ENCODE measurements at regions not wholly inside any gene's neighbourhood (a gene's known extent, or its start where the extent isn't known, plus 50 kb on each side); places are given as distances from the start of the nearest gene placed in this dataset.
A peak's percentile ranks its signal among the peaks of the same experiment; 100 is the strongest.

- DNase-seq (ENCODE audit: low spot score), result no peak
These were observed 292.6 kb upstream of the TAS2R1 start for GRCh38 chr5:9922719-9923118.

- no peak for DNase-seq (ENCODE audit: low spot score)
These were observed 290.5 kb upstream of the TAS2R1 start for GRCh38 chr5:9920697-9921096.

- no peak for DNase-seq (ENCODE audit: low spot score)
These were observed 289.3 kb upstream of the TAS2R1 start for GRCh38 chr5:9919306-9920030.

- DNase-seq (ENCODE audit: low spot score), result no peak
These were observed 275.5 kb upstream of the TAS2R1 start for GRCh38 chr5:9905661-9906060.

- no peak for DNase-seq (ENCODE audit: low spot score)
These were observed 273.6 kb upstream of the TAS2R1 start for GRCh38 chr5:9903801-9904200.

- DNase-seq (ENCODE audit: low spot score), result peak; percentile 62
These were observed 268.2 kb upstream of the TAS2R1 start for GRCh38 chr5:9898319-9898718.

GRCh38 chr5:9895302-9895645 lies 265.1 kb upstream of the TAS2R1 start:
- DNase-seq (ENCODE audit: low spot score), result no peak

- no peak for DNase-seq (ENCODE audit: low spot score)
These were observed 264.6 kb upstream of the TAS2R1 start for GRCh38 chr5:9894571-9895301.

GRCh38 chr5:9892696-9893095 lies 262.5 kb upstream of the TAS2R1 start:
- no peak for DNase-seq (ENCODE audit: low spot score)

- DNase-seq (ENCODE audit: low spot score), result no peak
These were observed 259.4 kb upstream of the TAS2R1 start for GRCh38 chr5:9889511-9889910.

- no peak for DNase-seq (ENCODE audit: low spot score)
These were observed 258.4 kb upstream of the TAS2R1 start for GRCh38 chr5:9888501-9888901.

- DNase-seq (ENCODE audit: low spot score), result no peak
These were observed 255.0 kb upstream of the TAS2R1 start for GRCh38 chr5:9885164-9885563.

GRCh38 chr5:9878206-9878605 lies 248.1 kb upstream of the TAS2R1 start:
- DNase-seq (ENCODE audit: low spot score), result no peak

GRCh38 chr5:9877488-9877887 lies 247.3 kb upstream of the TAS2R1 start:
- DNase-seq (ENCODE audit: low spot score), result no peak

- DNase-seq (ENCODE audit: low spot score), result no peak
These were observed 246.3 kb upstream of the TAS2R1 start for GRCh38 chr5:9876451-9876850.

GRCh38 chr5:9869616-9870288 lies 239.6 kb upstream of the TAS2R1 start:
- DNase-seq (ENCODE audit: low spot score), result no peak

GRCh38 chr5:9865574-9865973 lies 235.4 kb upstream of the TAS2R1 start:
- DNase-seq (ENCODE audit: low spot score), result no peak

- DNase-seq (ENCODE audit: low spot score), result no peak
These were observed 234.6 kb upstream of the TAS2R1 start for GRCh38 chr5:9864791-9865190.

GRCh38 chr5:9863486-9863885 lies 233.3 kb upstream of the TAS2R1 start:
- DNase-seq (ENCODE audit: low spot score), result no peak

GRCh38 chr5:9861666-9862256 lies 231.6 kb upstream of the TAS2R1 start:
- DNase-seq (ENCODE audit: low spot score), result no peak

- no peak for DNase-seq (ENCODE audit: low spot score)
These were observed 229.7 kb upstream of the TAS2R1 start for GRCh38 chr5:9859808-9860207.

- no peak for DNase-seq (ENCODE audit: low spot score)
These were observed 227.9 kb upstream of the TAS2R1 start for GRCh38 chr5:9858043-9858442.

- no peak for DNase-seq (ENCODE audit: low spot score)
These were observed 223.2 kb upstream of the TAS2R1 start for GRCh38 chr5:9853309-9853708.
